NT2/D1 (cell line): ENCODE measurements at regions not wholly inside any gene's neighbourhood (a gene's known extent, or its start where the extent isn't known, plus 50 kb on each side); places are given as distances from the start of the nearest gene placed in this dataset.

Experiments used
- DNase-seq: peaks from one replicate; pipeline ENCODE4 v3.0.0-alpha.2; 2011; ENCODE audit warnings: low read depth, low spot score
- H3K27me3 ChIP-seq: 2 replicates; pipeline ENCODE4 v1.6.0; 2011; ENCODE audit warnings: mild to moderate bottlenecking; ENCODE audit not compliant: insufficient read length, insufficient read depth
- H3K36me3 ChIP-seq: 2 replicates; pipeline ENCODE4 v1.6.1; 2011; ENCODE audit warnings: mild to moderate bottlenecking, low read length, mixed read lengths; ENCODE audit not compliant: insufficient read depth, insufficient read length
- H3K4me1 ChIP-seq: 2 replicates; pipeline ENCODE4 v1.5.1; 2011; ENCODE audit not compliant: insufficient read depth, insufficient read length
- H3K4me3 ChIP-seq: 2 replicates; pipeline ENCODE4 v1.5.1; 2011; ENCODE audit warnings: low read depth; ENCODE audit not compliant: insufficient read length
- H3K9ac ChIP-seq: 2 replicates; pipeline ENCODE4 v1.6.0; 2011; ENCODE audit warnings: low read depth; ENCODE audit not compliant: insufficient read length
- H3K9me3 ChIP-seq: 2 replicates; pipeline ENCODE4 v1.5.1; 2011; ENCODE audit warnings: mild to moderate bottlenecking, low read length; ENCODE audit not compliant: insufficient read depth
- SUZ12 ChIP-seq: IDR thresholded peaks from 2 replicates; pipeline ENCODE4 v1.6.1; 2011; ENCODE audit not compliant: insufficient read length, insufficient read depth; ENCODE audit errors: extremely low read depth
- YY1 ChIP-seq: IDR thresholded peaks from 2 replicates; pipeline ENCODE4 v1.6.1; 2011; ENCODE audit not compliant: insufficient read length, insufficient read depth
- ZNF274 ChIP-seq: IDR thresholded peaks from 2 replicates; pipeline ENCODE4 v1.6.1; 2011; ENCODE audit warnings: mild to moderate bottlenecking, low read depth, low read length

GRCh38 chr17:51454456-51454978 lies 194.2 kb downstream of the UTP18 start:
- TF ChIP-seq SUZ12 (no peak), ZNF274 (no peak), YY1 (no peak)
- no peaks in the 10 kb centered on the region for H3K27me3 ChIP-seq
- no peaks in the 10 kb centered on the region for H3K9me3 ChIP-seq
- H3K4me3 ChIP-seq, result no peak overlapping the region
- no peaks in the 10 kb centered on the region for H3K36me3 ChIP-seq
- no peaks in the 10 kb centered on the region for H3K4me1 ChIP-seq
- DNase-seq, result no peak
- no peak overlapping the region for H3K9ac ChIP-seq

GRCh38 chr17:51455211-51455610 lies 194.9 kb downstream of the UTP18 start:
- no peak for TF ChIP-seq SUZ12
- no peak for TF ChIP-seq ZNF274
- no peak for TF ChIP-seq YY1
- DNase-seq, result no peak
- no peaks in the 10 kb centered on the region for H3K4me1 ChIP-seq
- H3K9ac ChIP-seq, result no peak overlapping the region
- H3K9me3 ChIP-seq, result no peaks in the 10 kb centered on the region
- H3K36me3 ChIP-seq, result no peaks in the 10 kb centered on the region
- H3K27me3 ChIP-seq, result no peaks in the 10 kb centered on the region
- H3K4me3 ChIP-seq, result no peak overlapping the region

DNA sequence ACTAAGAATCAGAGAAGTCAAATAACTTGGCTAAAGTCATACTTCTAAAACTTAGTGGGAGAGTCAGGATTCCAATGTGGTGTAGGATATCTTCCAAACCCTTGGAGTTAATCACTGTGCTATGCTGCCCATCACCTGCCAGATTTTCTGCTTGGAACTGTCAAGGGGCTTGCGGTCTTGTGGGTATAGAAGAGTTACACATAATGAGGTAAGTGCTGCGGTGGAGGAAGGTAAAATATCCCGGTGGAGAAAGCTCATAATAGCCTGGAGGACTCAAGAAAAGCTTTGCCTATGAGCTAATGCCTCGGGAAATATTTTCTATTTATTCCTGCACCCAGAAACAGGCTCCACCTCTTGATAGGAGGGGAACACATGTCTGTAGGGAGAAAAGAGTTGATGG lies 195.6 kb downstream of the UTP18 start:
- Histone ChIP-seq H3K9ac (no peak overlapping the region), H3K4me1 (no peaks in the 10 kb centered on the region), H3K27me3 (no peaks in the 10 kb centered on the region), H3K36me3 (no peaks in the 10 kb centered on the region), H3K4me3 (no peak overlapping the region), H3K9me3 (no peaks in the 10 kb centered on the region)
- no peak for DNase-seq
- TF ChIP-seq YY1 (no peak), ZNF274 (no peak), SUZ12 (no peak)

GRCh38 chr17:51456942-51457341 lies 196.6 kb downstream of the UTP18 start:
- H3K9me3 ChIP-seq, result no peaks in the 10 kb centered on the region; the same call in 1 of the 2 replicates
- H3K4me1 ChIP-seq, result no peaks in the 10 kb centered on the region
- H3K36me3 ChIP-seq, result no peaks in the 10 kb centered on the region
- DNase-seq, result no peak
- no peak overlapping the region for H3K9ac ChIP-seq
- no peaks in the 10 kb centered on the region for H3K27me3 ChIP-seq
- TF ChIP-seq SUZ12 (no peak), YY1 (no peak), ZNF274 (no peak)
- no peak overlapping the region for H3K4me3 ChIP-seq

- peak; percentile 15 for DNase-seq
- Histone ChIP-seq H3K4me3 (no peak overlapping the region), H3K9ac (no peak overlapping the region), H3K4me1 (no peaks in the 10 kb centered on the region), H3K36me3 (no peaks in the 10 kb centered on the region), H3K9me3 (no peaks in the 10 kb centered on the region; the same call in 1 of the 2 replicates), H3K27me3 (no peaks in the 10 kb centered on the region)
- no peak for TF ChIP-seq ZNF274
- TF ChIP-seq SUZ12, result no peak
- no peak for TF ChIP-seq YY1
Observed at GRCh38 chr17:51461578-51462004, 201.2 kb downstream of the UTP18 start.

DNA sequence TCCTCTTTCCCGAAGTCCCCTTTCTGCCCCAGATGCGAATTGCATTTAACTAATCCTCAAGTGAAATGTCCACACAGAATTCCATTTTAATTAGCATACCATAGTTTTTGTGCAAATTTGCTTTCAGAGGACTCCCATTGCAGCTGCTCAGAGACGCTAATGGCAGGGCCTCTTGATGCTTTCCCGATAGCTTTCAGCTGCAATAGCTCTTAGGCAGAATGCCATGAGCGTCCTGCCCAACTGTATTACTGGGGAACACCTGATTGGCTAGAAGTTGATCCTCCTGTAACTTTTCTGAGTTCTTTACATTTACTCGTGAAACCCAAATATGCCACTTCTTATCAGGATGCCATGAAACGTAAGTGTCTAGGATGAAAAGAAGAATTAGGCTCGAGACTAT lies 203.0 kb downstream of the UTP18 start:
- Histone ChIP-seq H3K9me3 (no peaks in the 10 kb centered on the region; the same call in 1 of the 2 replicates), H3K36me3 (no peaks in the 10 kb centered on the region), H3K27me3 (no peaks in the 10 kb centered on the region), H3K9ac (no peak overlapping the region), H3K4me3 (no peak overlapping the region), H3K4me1 (no peaks in the 10 kb centered on the region)
- no peak for DNase-seq
- no peak for TF ChIP-seq YY1
- TF ChIP-seq ZNF274, result no peak
- TF ChIP-seq SUZ12, result no peak

DNA sequence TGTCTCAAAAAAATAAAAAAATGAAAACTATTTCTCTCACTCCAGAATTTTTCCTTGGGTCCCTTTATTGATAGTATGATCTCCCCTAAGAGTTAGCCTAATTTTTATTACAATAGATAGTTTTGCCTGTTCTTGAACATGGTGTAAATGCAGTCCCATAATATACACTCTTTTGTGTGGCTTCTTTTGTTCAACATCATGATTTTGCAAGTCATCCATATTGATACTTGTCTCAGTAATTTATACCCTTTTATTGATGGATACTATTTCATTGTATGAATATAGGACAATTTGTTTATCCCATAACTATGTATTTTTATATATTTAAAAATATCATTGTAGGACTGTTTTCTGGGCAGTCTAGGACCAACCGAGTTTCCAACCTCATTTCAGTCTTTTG lies 207.0 kb downstream of the UTP18 start:
- no peaks in the 10 kb centered on the region for H3K9me3 ChIP-seq
- H3K36me3 ChIP-seq, result no peaks in the 10 kb centered on the region
- H3K4me3 ChIP-seq, result no peak overlapping the region
- DNase-seq, result no peak
- H3K9ac ChIP-seq, result no peak overlapping the region
- TF ChIP-seq SUZ12 (no peak), YY1 (no peak), ZNF274 (no peak)
- no peaks in the 10 kb centered on the region for H3K27me3 ChIP-seq
- H3K4me1 ChIP-seq, result peaks cover 3% of the 10 kb centered on the region

- Histone ChIP-seq H3K27me3 (no peaks in the 10 kb centered on the region), H3K36me3 (no peaks in the 10 kb centered on the region), H3K9ac (no peak overlapping the region), H3K9me3 (no peaks in the 10 kb centered on the region), H3K4me3 (no peak overlapping the region), H3K4me1 (peaks cover 3% of the 10 kb centered on the region)
- TF ChIP-seq SUZ12, result no peak
- no peak for TF ChIP-seq YY1
- TF ChIP-seq ZNF274, result no peak
- no peak for DNase-seq
Observed at GRCh38 chr17:51472670-51473205, 212.4 kb downstream of the UTP18 start.
